Activated CD8-positive, alpha-beta memory T cell treated with anti-CD3 and anti-CD28 coated beads, Interleukin-2, amount 50 U/mL, for 4 hours (primary cell): ENCODE measurements at regions not wholly inside any gene's neighbourhood (a gene's known extent, or its start where the extent isn't known, plus 50 kb on each side); places are given as distances from the start of the nearest gene placed in this dataset.
"Not testable (repeated sequence)": the region's sequence is repeated elsewhere in the genome, so short reads cannot be mapped to it uniquely, and the experiment has no call there.

Experiments
- DNase-seq: peaks from one replicate; pipeline ENCODE4 v3.0.0-alpha.2; 2020

GRCh38 chrX:40891798-40892197 is 156.5 kb upstream of the MED14 start:
- no peak for DNase-seq

GRCh38 chrX:40893251-40893910 is 158.0 kb upstream of the MED14 start:
- no peak for DNase-seq

- DNase-seq, result no peak
These were observed 159.9 kb upstream of the MED14 start for GRCh38 chrX:40895246-40895645.

- no peak for DNase-seq
These were observed 162.5 kb upstream of the MED14 start for GRCh38 chrX:40897718-40898270.

- DNase-seq, result not testable (repeated sequence)
These were observed 169.4 kb upstream of the MED14 start for GRCh38 chrX:40904739-40905138.

GRCh38 chrX:40908026-40908425 is 172.7 kb upstream of the MED14 start:
- no peak for DNase-seq

- no peak for DNase-seq
These were observed 173.6 kb upstream of the MED14 start for GRCh38 chrX:40908857-40909475.

- no peak for DNase-seq
These were observed 173.1 kb upstream of the USP9X start for GRCh38 chrX:40912166-40912565.

- DNase-seq, result no peak
These were observed 172.7 kb upstream of the USP9X start for GRCh38 chrX:40912576-40912975.

- DNase-seq, result no peak
These were observed 164.9 kb upstream of the USP9X start for GRCh38 chrX:40920351-40920750.

GRCh38 chrX:40922307-40922706 is 162.9 kb upstream of the USP9X start:
- no peak for DNase-seq

GRCh38 chrX:40926739-40927427 is 158.4 kb upstream of the USP9X start:
- DNase-seq, result not testable (repeated sequence)

GRCh38 chrX:40928076-40928475 is 157.2 kb upstream of the USP9X start:
- DNase-seq, result no peak

- no peak for DNase-seq
These were observed 153.3 kb upstream of the USP9X start for GRCh38 chrX:40931921-40932320.

- no peak for DNase-seq
These were observed 152.0 kb upstream of the USP9X start for GRCh38 chrX:40933132-40933705.

GRCh38 chrX:40933706-40934425 is 151.4 kb upstream of the USP9X start:
- no peak for DNase-seq

- DNase-seq, result no peak
These were observed 148.4 kb upstream of the USP9X start for GRCh38 chrX:40936827-40937226.

GRCh38 chrX:40938423-40938822 is 146.8 kb upstream of the USP9X start:
- DNase-seq, result no peak

- DNase-seq, result no peak
These were observed 142.1 kb upstream of the USP9X start for GRCh38 chrX:40943093-40943641.

- no peak for DNase-seq
These were observed 139.9 kb upstream of the USP9X start for GRCh38 chrX:40945361-40945713.

- no peak for DNase-seq
These were observed 138.0 kb upstream of the USP9X start for GRCh38 chrX:40947276-40947675.

GRCh38 chrX:40949071-40949470 is 136.2 kb upstream of the USP9X start:
- DNase-seq, result no peak

GRCh38 chrX:40950546-40950945 is 134.7 kb upstream of the USP9X start:
- DNase-seq, result no peak
